H9 (cell line): ENCODE measurements at regions not wholly inside any gene's neighbourhood (a gene's known extent, or its start where the extent isn't known, plus 50 kb on each side); places are given as distances from the start of the nearest gene placed in this dataset.

ENCODE experiments used
- DNase-seq: peaks from one replicate; pipeline ENCODE4 v3.0.0-alpha.2; 2017
- H2AFZ ChIP-seq: one replicate; pipeline ENCODE4 v1.6.1; 2013; ENCODE audit warnings: mild to moderate bottlenecking, low read length, control low read depth, moderate library complexity
- H2AK5ac ChIP-seq: 2 replicates; pipeline ENCODE4 v1.6.1; 2013; ENCODE audit warnings: low read length, control low read depth, mixed read lengths; ENCODE audit not compliant: insufficient read length
- H2BK120ac ChIP-seq: one replicate; pipeline ENCODE4 v1.6.1; 2013; ENCODE audit warnings: low read depth, mild to moderate bottlenecking, low read length, control low read depth, inconsistent platforms; ENCODE audit not compliant: poor library complexity, severe bottlenecking
- H2BK12ac ChIP-seq: 2 replicates; pipeline ENCODE4 v1.6.1; 2013; ENCODE audit warnings: low read length, control low read depth, mixed read lengths, low read depth; ENCODE audit not compliant: insufficient read length
- H2BK15ac ChIP-seq: 2 replicates; pipeline ENCODE4 v1.6.1; 2013; ENCODE audit warnings: low read depth, low read length, control low read depth
- H2BK20ac ChIP-seq: one replicate; pipeline ENCODE4 v1.6.1; 2013; ENCODE audit warnings: low read depth, mild to moderate bottlenecking, low read length, control low read depth, inconsistent platforms; ENCODE audit not compliant: poor library complexity, severe bottlenecking
- H2BK5ac ChIP-seq: 2 replicates; pipeline ENCODE4 v1.6.1; 2013; ENCODE audit warnings: low read length, control low read depth, mixed read lengths; ENCODE audit not compliant: insufficient read length
- H3K14ac ChIP-seq: 2 replicates; pipeline ENCODE4 v1.6.1; 2013; ENCODE audit warnings: low read length, control low read depth; ENCODE audit not compliant: insufficient read depth
- H3K18ac ChIP-seq: 2 replicates; pipeline ENCODE4 v1.6.1; 2013; ENCODE audit warnings: low read depth, mild to moderate bottlenecking, mixed read lengths, low read length, control low read depth; ENCODE audit not compliant: insufficient read length
- H3K23ac ChIP-seq: 2 replicates; pipeline ENCODE4 v1.6.1; 2013; ENCODE audit warnings: low read length, control low read depth, mixed read lengths, low read depth; ENCODE audit not compliant: insufficient read length
- H3K23me2 ChIP-seq: 2 replicates; pipeline ENCODE4 v1.6.1; 2013; ENCODE audit warnings: low read depth, mild to moderate bottlenecking, mixed read lengths, low read length, control low read depth; ENCODE audit not compliant: insufficient read length, poor library complexity, severe bottlenecking
- H3K27ac ChIP-seq: 2 replicates; pipeline ENCODE4 v1.5.1; 2013; ENCODE audit warnings: low read length, control low read depth, mixed read lengths, low read depth; ENCODE audit not compliant: insufficient read length
- H3K27me3 ChIP-seq: 2 replicates; pipeline ENCODE4 v1.6.1; 2013; ENCODE audit warnings: low read length, control low read depth, inconsistent platforms; ENCODE audit not compliant: insufficient read depth
- H3K4ac ChIP-seq: 2 replicates; pipeline ENCODE4 v1.6.1; 2013; ENCODE audit warnings: low read depth, mild to moderate bottlenecking, control low read depth, inconsistent platforms, low read length, moderate library complexity
- H3K4me1 ChIP-seq: 2 replicates; pipeline ENCODE4 v1.6.1; 2013; ENCODE audit warnings: low read length, control low read depth, inconsistent platforms; ENCODE audit not compliant: insufficient read depth
- H3K4me2 ChIP-seq: 2 replicates; pipeline ENCODE4 v1.6.1; 2013; ENCODE audit warnings: low read length, control low read depth, mixed read lengths; ENCODE audit not compliant: insufficient read length, insufficient read depth
- H3K56ac ChIP-seq: 2 replicates; pipeline ENCODE4 v1.6.1; 2013; ENCODE audit warnings: low read depth, mild to moderate bottlenecking, mixed read lengths, low read length, control low read depth; ENCODE audit not compliant: insufficient read length
- H3K79me1 ChIP-seq: 2 replicates; pipeline ENCODE4 v1.6.1; 2013; ENCODE audit warnings: low read depth, mild to moderate bottlenecking, moderate library complexity, low read length, control low read depth, inconsistent platforms; ENCODE audit not compliant: insufficient read depth, poor library complexity, severe bottlenecking
- H3K79me2 ChIP-seq: 2 replicates; pipeline ENCODE4 v1.6.1; 2013; ENCODE audit warnings: low read length, control low read depth, inconsistent platforms; ENCODE audit not compliant: insufficient read depth
- H3K9ac ChIP-seq: 2 replicates; pipeline ENCODE4 v1.6.1; 2013; ENCODE audit warnings: low read length, control low read depth, mixed read lengths; ENCODE audit not compliant: insufficient read length; ENCODE audit errors: extremely low read depth
- H3K9me3 ChIP-seq: one replicate; pipeline ENCODE4 v1.6.1; 2013; ENCODE audit warnings: low read depth, low read length, inconsistent platforms; ENCODE audit not compliant: control insufficient read depth
- H3T11ph ChIP-seq: one replicate; pipeline ENCODE4 v1.6.1; 2013; ENCODE audit warnings: mild to moderate bottlenecking, low read length, control low read depth, inconsistent platforms
- H4K20me1 ChIP-seq: one replicate; pipeline ENCODE4 v1.6.1; 2013; ENCODE audit not compliant: control insufficient read depth, insufficient read length, insufficient read depth
- H4K5ac ChIP-seq: 2 replicates; pipeline ENCODE4 v1.6.1; 2013; ENCODE audit warnings: low read depth, mild to moderate bottlenecking, mixed read lengths, low read length, control low read depth; ENCODE audit not compliant: insufficient read length
- H4K8ac ChIP-seq: replicated peaks from 2 replicates; pipeline ENCODE4 v1.6.1; 2013; ENCODE audit warnings: low read length, control low read depth, mixed read lengths, low read depth; ENCODE audit not compliant: insufficient read length
- H4K91ac ChIP-seq: 2 replicates; pipeline ENCODE4 v1.6.1; 2013; ENCODE audit warnings: low read depth, mild to moderate bottlenecking, moderate library complexity, mixed read lengths, low read length, control low read depth; ENCODE audit not compliant: insufficient read length
- H3K27ac Mint-ChIP-seq, 3 experiments: 2 replicates in 2 of 3; 3 replicates in 1 of 3; pipeline ENCODE4 v1.8.0; 2020 to 2021; ENCODE audit warnings: mixed read lengths in 3 of 3, mild to moderate bottlenecking in 1 of 3, moderate library complexity in 1 of 3
- H3K27me3 Mint-ChIP-seq: 2 replicates; pipeline ENCODE4 v1.8.0; 2021; ENCODE audit warnings: low read depth, mild to moderate bottlenecking, moderate library complexity, mixed read lengths
- H3K36me3 Mint-ChIP-seq, 3 experiments: 2 replicates in 2 of 3; 3 replicates in 1 of 3; pipeline ENCODE4 v1.8.0; 2020 to 2021; ENCODE audit warnings: low read depth in 3 of 3, mixed read lengths in 3 of 3; ENCODE audit not compliant: insufficient read depth in 1 of 3
- H3K4me1 Mint-ChIP-seq, 2 experiments: 2 replicates each; pipeline ENCODE4 v1.8.0; 2020; ENCODE audit warnings: mixed read lengths in 2 of 2
- H3K4me3 Mint-ChIP-seq, 2 experiments: 2 replicates in 1 of 2; 3 replicates in 1 of 2; pipeline ENCODE4 v1.8.0; 2020 to 2021; ENCODE audit warnings: mild to moderate bottlenecking in 2 of 2, mixed read lengths in 2 of 2, moderate library complexity in 1 of 2
- H3K9me3 Mint-ChIP-seq, 2 experiments: 2 replicates in 1 of 2; 3 replicates in 1 of 2; pipeline ENCODE4 v1.8.0; 2020; ENCODE audit warnings: mild to moderate bottlenecking in 2 of 2, mixed read lengths in 2 of 2, moderate library complexity in 1 of 2
- CTCF ChIP-seq: fragments of 200-600 bp; sonication (generic); conservative IDR thresholded peaks from 3 replicates; pipeline ENCODE4 v1.8.0; 2021; ENCODE audit warnings: antibody characterized with exemption, mild to moderate bottlenecking
- WGBS: extraction: QIAGEN DNeasy Blood & Tissue Kit; methylation state at CpG from one replicate; pipeline ENCODE4 v1.1.7; 2013; ENCODE audit warnings: missing lambda C conversion rate, low lambda C conversion rate, mixed read lengths; ENCODE audit not compliant: insufficient read length; ENCODE audit errors: extremely low coverage; 5-methylcytosine and 5-hydroxymethylcytosine counted together

GRCh38 chr15:69852916-69853315 lies 244.8 kb downstream of the TLE3 start:
- Histone ChIP-seq H3K27ac (no peak overlapping the region), H3K56ac (no peak overlapping the region), H3K79me2 (no peaks in the 10 kb centered on the region), H4K8ac (no peak overlapping the region), H2BK20ac (no peak overlapping the region), H2BK12ac (no peak overlapping the region), H3K9ac (no peak overlapping the region), H2BK120ac (no peak overlapping the region), H2BK15ac (no peak overlapping the region), H3K4me2 (no peak overlapping the region), H3K4me1 (no peaks in the 10 kb centered on the region; the same call in 1 of the 2 replicates), H3K79me1 (no peaks in the 10 kb centered on the region), H3K4ac (no peak overlapping the region), H2AFZ (no peak overlapping the region), H4K5ac (no peak overlapping the region), H3K23me2 (no peaks in the 10 kb centered on the region), H4K20me1 (no peaks in the 10 kb centered on the region), H3K18ac (no peak overlapping the region), H4K91ac (no peak overlapping the region), H3T11ph (no peak overlapping the region), H3K27me3 (no peaks in the 10 kb centered on the region), H2AK5ac (no peak overlapping the region), H3K23ac (no peak overlapping the region), H3K14ac (no peak overlapping the region; the same call in 1 of the 2 replicates), H3K9me3 (no peaks in the 10 kb centered on the region), H2BK5ac (no peak overlapping the region)
- no peak overlapping the region; a peak in 1 of 7 replicates for H3K27ac Mint-ChIP-seq
- TF ChIP-seq CTCF, result no peak
- no CpG with 5 or more reads among the region's 4 CpGs for WGBS
- no peak for DNase-seq
- H3K36me3 Mint-ChIP-seq, result no peaks in the 10 kb centered on the region
- peaks cover 16 to 18% of the 10 kb centered on the region in 2 experiments for H3K4me1 Mint-ChIP-seq
- H3K9me3 Mint-ChIP-seq, result no peaks in the 10 kb centered on the region
- no peaks in the 10 kb centered on the region; the same call in 1 of the 2 replicates for H3K27me3 Mint-ChIP-seq
- no peak overlapping the region for H3K4me3 Mint-ChIP-seq
